CD1c-positive myeloid dendritic cell (primary cell): ENCODE measurements at regions not wholly inside any gene's neighbourhood (a gene's known extent, or its start where the extent isn't known, plus 50 kb on each side); places are given as distances from the start of the nearest gene placed in this dataset.

Source experiments
- DNase-seq: peaks from one replicate; pipeline ENCODE4 v3.0.0-alpha.2; 2016; ENCODE audit errors: extremely low spot score

DNA sequence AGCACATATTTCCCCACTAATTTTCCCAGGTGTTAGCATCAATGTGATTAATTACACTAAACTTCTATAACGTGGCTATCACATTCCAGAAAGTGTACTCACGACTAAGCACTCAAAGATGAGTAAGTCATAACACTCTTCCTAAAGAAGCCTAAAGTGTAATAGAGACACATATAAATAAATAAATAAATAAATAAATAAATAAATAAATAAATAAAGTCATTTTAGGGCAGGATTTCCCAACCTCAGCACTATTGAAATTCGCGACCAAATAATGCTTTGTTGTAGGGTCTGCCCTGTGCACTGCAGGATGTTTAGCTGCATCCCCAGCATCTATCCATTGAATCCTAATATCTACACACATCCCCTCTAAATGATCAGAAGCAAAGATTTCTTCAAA, 390.9 kb downstream of the CDH7 start:
- no peak for DNase-seq

- DNase-seq, result no peak
Observed at GRCh38 chr18:66138642-66139041, 387.8 kb downstream of the CDH7 start.

DNA sequence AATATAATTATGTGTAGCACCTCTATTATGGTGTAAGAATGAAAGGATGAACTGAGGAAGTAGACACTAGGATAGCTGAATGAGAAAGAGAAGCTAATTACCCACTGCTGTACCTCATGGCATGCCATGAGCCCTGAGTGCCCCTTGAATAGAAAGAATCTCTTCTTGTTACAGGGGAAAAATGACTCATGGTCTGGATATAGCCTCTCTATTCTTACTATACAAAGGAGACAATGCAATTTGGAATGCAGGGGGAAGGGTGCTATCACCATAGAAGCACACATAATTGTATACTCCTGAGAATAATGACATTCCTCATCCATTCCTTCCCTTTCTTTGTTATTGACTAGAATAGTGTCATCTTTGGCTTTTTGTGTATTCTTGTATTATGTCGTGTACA, 385.2 kb downstream of the CDH7 start:
- DNase-seq, result no peak

GRCh38 chr18:66129248-66129647, 378.4 kb downstream of the CDH7 start:
- no peak for DNase-seq

DNA sequence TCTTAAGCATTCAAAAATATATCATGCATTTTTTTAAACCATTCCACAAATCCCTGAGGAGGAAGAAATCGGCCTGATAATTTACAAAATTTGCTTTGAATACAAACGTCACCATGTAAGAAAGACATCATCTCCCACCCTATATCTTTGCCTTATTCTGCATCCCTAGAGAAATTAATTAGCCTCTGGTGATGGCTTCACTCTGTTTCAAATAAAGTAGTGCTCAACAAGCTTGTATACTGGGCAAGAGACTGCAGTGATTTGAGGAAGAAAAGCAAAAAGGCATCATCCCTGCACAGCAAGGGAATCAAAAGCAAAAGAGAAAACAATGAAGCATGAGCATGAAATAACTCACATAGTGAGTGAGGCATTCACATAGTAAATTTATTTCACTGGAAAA, 375.5 kb downstream of the CDH7 start:
- no peak for DNase-seq

- DNase-seq, result no peak
Observed at GRCh38 chr18:66124394-66124793, 373.6 kb downstream of the CDH7 start.

- DNase-seq, result no peak
Observed at GRCh38 chr18:66119347-66119746, 368.5 kb downstream of the CDH7 start.

GRCh38 chr18:66111018-66111417, 360.2 kb downstream of the CDH7 start:
- no peak for DNase-seq

- no peak for DNase-seq
Observed at GRCh38 chr18:66110607-66111006, 359.8 kb downstream of the CDH7 start.

GRCh38 chr18:66109981-66110380, 359.2 kb downstream of the CDH7 start:
- no peak for DNase-seq

DNA sequence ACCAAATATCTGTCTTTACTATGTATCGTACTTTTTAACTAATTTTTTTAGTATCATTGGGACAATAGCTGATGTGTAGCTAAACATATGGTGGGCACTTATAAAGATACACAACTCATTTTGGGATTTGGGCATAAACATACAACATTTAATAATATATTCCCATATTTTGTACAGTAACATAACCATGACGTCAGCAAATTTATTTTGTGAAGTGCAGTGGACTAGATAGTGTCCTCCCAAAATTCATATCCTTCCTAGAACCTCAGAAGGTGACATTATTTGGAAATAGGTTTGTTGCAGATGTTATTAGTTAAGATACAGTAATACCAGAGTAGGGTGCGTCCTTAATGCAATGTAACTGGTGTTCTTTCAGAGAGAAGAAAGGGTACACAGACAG, 356.7 kb downstream of the CDH7 start:
- DNase-seq, result no peak

GRCh38 chr18:66105016-66105415, 354.2 kb downstream of the CDH7 start:
- DNase-seq, result no peak

GRCh38 chr18:66103550-66103949, 352.7 kb downstream of the CDH7 start:
- DNase-seq, result no peak

DNA sequence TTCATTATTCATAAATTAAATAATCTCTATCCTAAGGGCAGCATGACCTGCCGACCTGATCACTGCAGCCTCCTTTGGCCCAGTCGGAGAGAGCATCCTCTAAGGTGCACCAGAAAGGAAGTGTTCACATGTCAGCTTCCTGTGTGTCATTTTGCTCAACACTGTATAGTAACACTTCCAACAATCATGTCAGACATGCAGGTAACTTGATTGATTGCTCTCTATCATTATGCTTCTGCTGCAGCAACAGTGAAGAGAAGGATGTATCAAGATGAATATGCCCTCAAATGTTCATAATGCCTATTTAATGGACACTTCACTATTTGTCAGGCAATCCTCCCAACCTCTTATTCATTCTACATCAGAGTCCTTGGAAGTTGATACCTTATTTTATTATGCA, 332.3 kb downstream of the CDH7 start:
- no peak for DNase-seq

DNA sequence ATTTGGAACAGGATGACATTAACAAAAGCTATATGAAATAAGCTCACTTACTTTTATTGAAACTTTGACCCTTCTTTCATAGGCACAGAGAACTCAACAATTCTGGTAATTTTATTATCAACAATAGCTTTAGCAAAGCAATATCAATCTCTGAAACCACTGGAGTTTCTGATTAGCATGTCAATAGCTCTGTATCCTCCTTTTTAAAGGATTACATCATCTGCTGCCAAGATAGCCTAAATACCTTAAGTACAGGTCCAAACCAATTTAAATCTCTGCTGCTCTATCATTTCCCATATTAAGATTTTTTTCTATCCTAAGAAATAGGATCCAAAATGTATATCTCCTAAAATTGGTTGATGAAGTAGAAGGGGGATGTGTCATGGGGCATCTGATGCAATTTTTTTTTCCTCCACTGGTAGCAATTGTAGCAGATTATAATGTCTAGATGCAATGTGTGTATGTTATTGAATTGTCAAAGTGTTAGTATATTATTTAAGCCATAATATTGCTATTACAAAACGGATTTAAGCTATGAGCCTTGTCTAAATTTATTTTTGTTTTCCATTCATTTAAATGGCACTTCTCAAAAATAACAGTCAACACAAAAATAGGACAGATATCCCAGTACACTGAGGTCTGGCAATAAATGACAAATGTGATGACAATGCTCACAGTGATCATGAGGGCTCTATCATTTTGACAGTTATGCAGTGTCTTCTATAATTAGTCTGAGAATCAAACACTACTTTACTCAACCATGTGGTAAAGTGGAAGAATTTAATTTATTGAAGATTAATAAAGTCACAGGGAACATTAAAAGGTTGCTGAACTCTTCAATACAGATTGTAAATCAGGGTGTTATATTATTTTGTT, 328.4 kb downstream of the CDH7 start:
- DNase-seq, result no peak

- no peak for DNase-seq
Observed at GRCh38 chr18:66077066-66077465, 326.3 kb downstream of the CDH7 start.

GRCh38 chr18:66066191-66066590, 315.4 kb downstream of the CDH7 start:
- DNase-seq, result no peak

DNA sequence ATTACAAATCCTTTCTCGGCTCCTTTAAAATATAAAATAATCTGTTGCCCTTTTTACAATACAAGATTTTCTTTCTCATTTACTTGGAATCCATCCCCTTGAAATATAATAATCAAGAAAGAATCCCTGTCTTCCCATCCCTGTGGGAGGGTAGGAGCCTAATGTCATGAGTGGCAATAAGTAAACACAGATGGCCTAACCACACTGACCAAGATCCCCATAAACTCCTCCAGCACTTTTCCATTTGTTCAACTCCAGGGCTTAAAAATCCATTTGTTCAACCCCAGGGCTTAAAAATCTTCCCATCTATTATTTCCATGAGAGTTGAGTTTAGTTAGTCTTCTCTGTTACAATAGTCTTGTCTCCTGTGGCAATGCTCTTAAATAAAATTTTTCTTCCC, 297.6 kb downstream of the CDH7 start:
- no peak for DNase-seq

GRCh38 chr18:66046032-66046602, 295.3 kb downstream of the CDH7 start:
- DNase-seq, result no peak

GRCh38 chr18:66043009-66043408, 292.2 kb downstream of the CDH7 start:
- no peak for DNase-seq

- no peak for DNase-seq
Observed at GRCh38 chr18:66013969-66014368, 263.2 kb downstream of the CDH7 start.

- no peak for DNase-seq
Observed at GRCh38 chr18:66011916-66012315, 261.1 kb downstream of the CDH7 start.

GRCh38 chr18:66005831-66006588, 255.2 kb downstream of the CDH7 start:
- no peak for DNase-seq
